IMR-90 (cell line): ENCODE measurements at regions not wholly inside any gene's neighbourhood (a gene's known extent, or its start where the extent isn't known, plus 50 kb on each side); places are given as distances from the start of the nearest gene placed in this dataset.

Experiments used
- ATAC-seq: fragments of 200-7000 bp; cut with Tn5 transposase; 2 replicates; pipeline ENCODE4 v1.9.1; 2020; ENCODE audit warnings: low read depth, mild to moderate bottlenecking, moderate library complexity
- BruUV-seq: library from RNA; stranded (reverse); fragments of 400-500 nt; replicated peaks from 2 replicates; lab custom pipeline; 2021; lab: Mats Ljungman, UMichigan
- CTCF ChIA-PET: fragments of 300-600 bp; formaldehyde crosslinking; extraction: SDS; loops from one replicate; lab custom pipeline; 2021; ENCODE audit warnings: antibody characterized with exemption; lab: Yijun Ruan, JAX
- POLR2A ChIA-PET: fragments of 300-600 bp; sonication (Branson Sonifier 250); formaldehyde crosslinking; loops from one replicate; lab custom pipeline; 2022; ENCODE audit warnings: antibody characterized with exemption; ENCODE audit not compliant: unreplicated experiment; lab: Charles Lee
- DNase-seq: peaks from one replicate; pipeline ENCODE4 v3.0.0; 2013
- H2AFZ ChIP-seq: replicated peaks from 2 replicates; pipeline ENCODE3; 2013; ENCODE audit warnings: low read length, mild to moderate bottlenecking; ENCODE audit not compliant: poor library complexity
- H2AK5ac ChIP-seq: 2 replicates; pipeline ENCODE4 v1.6.1; 2013; ENCODE audit warnings: low read depth, low read length, inconsistent platforms
- H2AK9ac ChIP-seq: replicated peaks from 2 replicates; pipeline ENCODE3; 2013; ENCODE audit warnings: mild to moderate bottlenecking, low read depth, low read length, moderate library complexity; ENCODE audit not compliant: poor library complexity
- H2BK120ac ChIP-seq: 2 replicates; pipeline ENCODE4 v1.6.1; 2013; ENCODE audit warnings: low read depth, low read length, inconsistent platforms
- H2BK15ac ChIP-seq: 3 replicates; pipeline ENCODE4 v1.6.1; 2013; ENCODE audit warnings: low read depth, low read length, inconsistent platforms
- H2BK20ac ChIP-seq: 2 replicates; pipeline ENCODE4 v1.6.1; 2013; ENCODE audit warnings: low read depth, mild to moderate bottlenecking, inconsistent platforms, low read length, moderate library complexity
- H2BK5ac ChIP-seq: 2 replicates; pipeline ENCODE4 v1.6.1; 2013; ENCODE audit warnings: mild to moderate bottlenecking, low read depth, low read length, inconsistent platforms; ENCODE audit not compliant: poor library complexity, severe bottlenecking
- H3K14ac ChIP-seq: replicated peaks from 2 replicates; pipeline ENCODE4 v1.6.1; 2013; ENCODE audit warnings: low read depth, low read length, inconsistent platforms
- H3K18ac ChIP-seq: 2 replicates; pipeline ENCODE4 v1.6.1; 2013; ENCODE audit warnings: low read depth, low read length, control low read depth
- H3K23ac ChIP-seq: 2 replicates; pipeline ENCODE4 v1.6.1; 2013; ENCODE audit warnings: low read depth, low read length, inconsistent platforms
- H3K27ac ChIP-seq: 2 replicates; pipeline ENCODE4 v1.5.1; 2013; ENCODE audit warnings: mild to moderate bottlenecking, control low read depth, low read length; ENCODE audit not compliant: insufficient read depth
- H3K27me3 ChIP-seq: 2 replicates; pipeline ENCODE4 v1.6.1; 2013; ENCODE audit warnings: low read length; ENCODE audit not compliant: control insufficient read depth, insufficient read depth
- H3K36me3 ChIP-seq: 2 replicates; pipeline ENCODE4 v1.6.1; 2013; ENCODE audit warnings: low read length, mixed read lengths; ENCODE audit not compliant: control insufficient read depth, insufficient read depth
- H3K4ac ChIP-seq: 2 replicates; pipeline ENCODE4 v1.6.1; 2013; ENCODE audit warnings: low read depth, low read length, inconsistent platforms
- H3K4me1 ChIP-seq: 2 replicates; pipeline ENCODE4 v1.6.1; 2013; ENCODE audit warnings: low read length, mixed read lengths; ENCODE audit not compliant: control insufficient read depth, insufficient read depth
- H3K4me2 ChIP-seq: 2 replicates; pipeline ENCODE4 v1.6.1; 2013; ENCODE audit warnings: low read depth, mild to moderate bottlenecking, control low read depth, low read length, moderate library complexity
- H3K4me3 ChIP-seq: 2 replicates; pipeline ENCODE4 v1.5.1; 2013; ENCODE audit warnings: low read depth, mild to moderate bottlenecking, control low read depth, low read length, moderate library complexity; ENCODE audit not compliant: insufficient read depth
- H3K56ac ChIP-seq: 2 replicates; pipeline ENCODE4 v1.6.1; 2013; ENCODE audit warnings: low read length, inconsistent platforms; ENCODE audit not compliant: insufficient read depth; ENCODE audit errors: extremely low read depth
- H3K79me1 ChIP-seq, 2 experiments: 2 replicates each; pipeline ENCODE4 v1.6.1; 2013; ENCODE audit warnings: low read length in 2 of 2, inconsistent platforms in 1 of 2, low read depth in 1 of 2
- H3K9ac ChIP-seq: 2 replicates; pipeline ENCODE4 v1.6.1; 2013; ENCODE audit warnings: low read depth, low read length, control low read depth
- H3K9me1 ChIP-seq: 2 replicates; pipeline ENCODE4 v1.6.1; 2013; ENCODE audit warnings: low read length, inconsistent platforms; ENCODE audit not compliant: insufficient read depth
- H3K9me3 ChIP-seq: 2 replicates; pipeline ENCODE4 v1.6.1; 2013; ENCODE audit warnings: low read length; ENCODE audit not compliant: control insufficient read depth, insufficient read depth
- H4K20me1 ChIP-seq: 2 replicates; pipeline ENCODE4 v1.6.1; 2013; ENCODE audit warnings: low read length, inconsistent platforms; ENCODE audit not compliant: insufficient read depth
- H4K5ac ChIP-seq: 2 replicates; pipeline ENCODE4 v1.6.1; 2013; ENCODE audit warnings: mild to moderate bottlenecking, low read depth, low read length, control low read depth
- H4K8ac ChIP-seq, 2 experiments: 2 replicates each; pipeline ENCODE4 v1.6.1; 2013; ENCODE audit warnings: low read depth in 2 of 2, low read length in 2 of 2, control low read depth in 1 of 2, inconsistent platforms in 1 of 2
- H4K91ac ChIP-seq: 2 replicates; pipeline ENCODE4 v1.6.1; 2013; ENCODE audit warnings: low read depth, low read length, inconsistent platforms; ENCODE audit not compliant: insufficient read depth
- FOS ChIP-seq: fragments of 150-350 bp; IDR thresholded peaks from 2 replicates; pipeline ENCODE4 v1.6.1; 2016; ENCODE audit warnings: low read depth, low read length
- MAZ ChIP-seq: IDR thresholded peaks from 2 replicates; pipeline ENCODE4 v1.6.1; 2012; ENCODE audit warnings: low read depth, mild to moderate bottlenecking, low read length, improper control_type of control experiment, moderate library complexity, borderline replicate concordance
- NFE2L2 ChIP-seq: fragments of 150-350 bp; IDR thresholded peaks from 2 replicates; pipeline ENCODE4 v1.6.1; 2016; ENCODE audit warnings: low read depth, mild to moderate bottlenecking, low read length
- RAD21 ChIP-seq: IDR thresholded peaks from 2 replicates; pipeline ENCODE4 v1.6.1; 2012; ENCODE audit warnings: low read length, improper control_type of control experiment
- RFX5 ChIP-seq: IDR thresholded peaks from 2 replicates; pipeline ENCODE4 v1.8.0; 2012; ENCODE audit warnings: low read depth, mild to moderate bottlenecking, low read length, moderate library complexity
- WGBS, 2 experiments: methylation state at CpG; one replicate each; pipeline versions ENCODE4 v1.1.5 to v1.1.7; 2013; ENCODE audit warnings: missing lambda C conversion rate in 2 of 2; ENCODE audit not compliant: insufficient read length in 1 of 2; ENCODE audit errors: extremely low coverage in 2 of 2; 5-methylcytosine and 5-hydroxymethylcytosine counted together
- dilution Hi-C: fragments of 300-500 bp; cut with HindIII; formaldehyde crosslinking; loops from one replicate; pipeline ENCODE4 v1.14.3; 2018; ENCODE audit warnings: low sequenced_read_pairs; ENCODE audit not compliant: unreplicated experiment
- in situ Hi-C: fragments of 300-500 bp; cut with MboI; formaldehyde crosslinking; loops from 3 replicates; pipeline ENCODE4 v1.14.3; 2019; ENCODE audit warnings: low sequenced_read_pairs, inconsistent platforms, mixed read lengths
- intact Hi-C: fragments of 100-400 bp; cut with micrococcal nuclease; formaldehyde crosslinking; loops from 2 replicates; pipeline ENCODE4 v1.10.0; 2022
- TF ChIP-seq, protein P1 (sequence below): conservative IDR thresholded peaks from 2 replicates; pipeline ENCODE4 v1.5.1; 2012; ENCODE audit warnings: mild to moderate bottlenecking, low read depth, low read length, improper control_type of control experiment

DNA sequence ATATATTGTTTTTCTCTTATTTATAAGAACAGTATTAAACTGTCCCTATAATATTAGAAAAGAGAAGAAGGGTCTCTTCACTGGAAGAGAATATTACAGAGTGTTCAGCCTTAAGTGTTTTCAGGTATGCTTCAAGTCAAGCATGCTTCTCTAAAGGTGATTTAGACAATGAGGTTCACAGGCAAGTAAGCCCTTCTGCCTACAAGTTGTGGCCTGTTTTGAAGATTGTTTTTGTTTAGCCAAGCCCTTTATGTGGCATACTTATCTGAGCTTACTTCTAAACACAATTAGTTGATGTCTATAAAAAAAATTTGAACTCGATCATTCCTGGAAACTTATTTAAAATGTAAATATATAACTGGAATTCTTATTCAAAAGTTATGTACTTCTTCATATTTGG, 343.8 kb upstream of the CDH18 start:
- BruUV-seq = no TSS peak
- Histone ChIP-seq H3K9me1 (no peaks in the 10 kb centered on the region), H4K8ac (no peak overlapping the region), H3K4me3 (no peak overlapping the region), H2AK5ac (no peak overlapping the region), H3K18ac (no peak overlapping the region), H4K91ac (no peak overlapping the region), H2BK15ac (no peak overlapping the region), H3K9ac (no peak overlapping the region), H3K9me3 (peaks cover 3% of the 10 kb centered on the region; the same call in 1 of the 2 replicates), H3K4me1 (no peaks in the 10 kb centered on the region), H3K4ac (no peak overlapping the region), H2AFZ (no peak overlapping the region), H2AK9ac (no peak overlapping the region), H3K27ac (no peak overlapping the region), H3K27me3 (no peaks in the 10 kb centered on the region), H3K36me3 (no peaks in the 10 kb centered on the region), H2BK120ac (no peak overlapping the region), H3K23ac (no peak overlapping the region), H3K4me2 (no peak overlapping the region), H3K79me1 (no peaks in the 10 kb centered on the region), H4K20me1 (no peaks in the 10 kb centered on the region), H3K56ac (no peak overlapping the region), H4K5ac (no peak overlapping the region), H2BK20ac (no peak overlapping the region), H2BK5ac (no peak overlapping the region), H3K14ac (no peak overlapping the region)
- dilution Hi-C loops (no loop called here), in situ Hi-C loops (no loop called here), intact Hi-C loops (no loop called here)
- TF ChIP-seq RFX5 (no peak), NFE2L2 (no peak), RAD21 (no peak), MAZ (no peak), FOS (no peak)
- TF ChIP-seq, protein P1, sequence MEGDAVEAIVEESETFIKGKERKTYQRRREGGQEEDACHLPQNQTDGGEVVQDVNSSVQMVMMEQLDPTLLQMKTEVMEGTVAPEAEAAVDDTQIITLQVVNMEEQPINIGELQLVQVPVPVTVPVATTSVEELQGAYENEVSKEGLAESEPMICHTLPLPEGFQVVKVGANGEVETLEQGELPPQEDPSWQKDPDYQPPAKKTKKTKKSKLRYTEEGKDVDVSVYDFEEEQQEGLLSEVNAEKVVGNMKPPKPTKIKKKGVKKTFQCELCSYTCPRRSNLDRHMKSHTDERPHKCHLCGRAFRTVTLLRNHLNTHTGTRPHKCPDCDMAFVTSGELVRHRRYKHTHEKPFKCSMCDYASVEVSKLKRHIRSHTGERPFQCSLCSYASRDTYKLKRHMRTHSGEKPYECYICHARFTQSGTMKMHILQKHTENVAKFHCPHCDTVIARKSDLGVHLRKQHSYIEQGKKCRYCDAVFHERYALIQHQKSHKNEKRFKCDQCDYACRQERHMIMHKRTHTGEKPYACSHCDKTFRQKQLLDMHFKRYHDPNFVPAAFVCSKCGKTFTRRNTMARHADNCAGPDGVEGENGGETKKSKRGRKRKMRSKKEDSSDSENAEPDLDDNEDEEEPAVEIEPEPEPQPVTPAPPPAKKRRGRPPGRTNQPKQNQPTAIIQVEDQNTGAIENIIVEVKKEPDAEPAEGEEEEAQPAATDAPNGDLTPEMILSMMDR = no peak
- CTCF ChIA-PET = interaction anchor here (0.6 kb wide), 1 partner anchor 691 kb away, joined by 5 read pairs; no protein-coding TSS in a partner anchor
- DNase-seq = no peak
- POLR2A ChIA-PET = no interaction called here
- ATAC-seq = no peak
- no CpG with 5 or more reads among the region's 1 CpG for WGBS, 2 experiments
